Suprapubic skin (tissue), 4 donors: ENCODE measurements at regions not wholly inside any gene's neighbourhood (a gene's known extent, or its start where the extent isn't known, plus 50 kb on each side); places are given as distances from the start of the nearest gene placed in this dataset.

Experiments
- DNase-seq, 2 donors: peaks; one replicate each; pipeline ENCODE4 v3.0.0-alpha.2; 2019; ENCODE audit warnings: low spot score in 2 of 2
- H3K27ac ChIP-seq: fragments of 200-600 bp; sonication (generic); one replicate; pipeline ENCODE4 v1.5.1; 2019
- H3K27me3 ChIP-seq: fragments of 200-600 bp; sonication (generic); one replicate; pipeline ENCODE4 v1.5.1; 2019
- H3K36me3 ChIP-seq: fragments of 200-600 bp; sonication (generic); one replicate; pipeline ENCODE4 v1.5.1; 2019
- H3K4me1 ChIP-seq: fragments of 200-600 bp; sonication (generic); one replicate; pipeline ENCODE4 v1.5.1; 2019
- H3K4me3 ChIP-seq: fragments of 200-600 bp; sonication (generic); one replicate; pipeline ENCODE4 v1.5.1; 2019; ENCODE audit warnings: mild to moderate bottlenecking
- H3K9me3 ChIP-seq: fragments of 200-600 bp; sonication (generic); one replicate; pipeline ENCODE4 v1.5.1; 2019
- CTCF ChIP-seq, 2 donors: fragments of 200-600 bp in 1 of 2; fragments of 450-650 bp in 1 of 2; sonication (generic) in 1 of 2; IDR thresholded peaks; one replicate each; pipeline ENCODE4 v1.5.1; 2016 to 2019; ENCODE audit warnings: antibody characterized with exemption in 2 of 2, mild to moderate bottlenecking in 1 of 2, moderate library complexity in 1 of 2
- EP300 ChIP-seq: sonication (generic); formaldehyde crosslinking; IDR thresholded peaks from one replicate; pipeline ENCODE4 v1.6.1; 2017; ENCODE audit warnings: antibody characterized with exemption
- POLR2A ChIP-seq, 2 donors: fragments of 450-650 bp; IDR thresholded peaks; one replicate each; pipeline ENCODE4 v1.6.1; 2017; ENCODE audit warnings: antibody characterized with exemption in 2 of 2, mild to moderate bottlenecking in 2 of 2, moderate library complexity in 2 of 2
- POLR2AphosphoS5 ChIP-seq, 3 donors: sonication (generic); formaldehyde crosslinking; IDR thresholded peaks; one replicate each; pipeline ENCODE4 v1.6.1; 2017; ENCODE audit warnings: antibody characterized with exemption in 3 of 3
- WGBS: methylation state at CpG from one replicate; pipeline ENCODE4 v1.1.5; 2018; 5-methylcytosine and 5-hydroxymethylcytosine counted together

GRCh38 chr4:117434424-117434823 lies 349.0 kb upstream of the TRAM1L1 start:
- no peaks in the 10 kb centered on the region for H3K4me1 ChIP-seq
- no peaks in the 10 kb centered on the region for H3K27me3 ChIP-seq
- no peak overlapping the region for H3K4me3 ChIP-seq
- 30% methylated on average over 1 of the region's 1 CpG for WGBS
- no peaks in the 10 kb centered on the region for H3K36me3 ChIP-seq
- no peak for DNase-seq
- no peak overlapping the region for H3K27ac ChIP-seq
- H3K9me3 ChIP-seq, result peaks cover 3% of the 10 kb centered on the region
- TF ChIP-seq POLR2A (IDR thresholded peaks at IDR 0.05), result no peak
- no peak for TF ChIP-seq EP300
- no peak for TF ChIP-seq CTCF (IDR thresholded peaks at IDR 0.05)
- no peak for TF ChIP-seq POLR2AphosphoS5 (IDR thresholded peaks at IDR 0.05)

GRCh38 chr4:117447925-117448324 lies 362.5 kb upstream of the TRAM1L1 start:
- no peak for TF ChIP-seq EP300
- TF ChIP-seq POLR2AphosphoS5 (IDR thresholded peaks at IDR 0.05), result no peak
- TF ChIP-seq POLR2A (IDR thresholded peaks at IDR 0.05), result no peak
- TF ChIP-seq CTCF (IDR thresholded peaks at IDR 0.05), result no peak
- no peaks in the 10 kb centered on the region for H3K36me3 ChIP-seq
- no peak for DNase-seq
- H3K4me3 ChIP-seq, result no peak overlapping the region
- H3K9me3 ChIP-seq, result peaks cover 4% of the 10 kb centered on the region
- WGBS, result 93% methylated on average over 2 of the region's 2 CpGs
- no peaks in the 10 kb centered on the region for H3K27me3 ChIP-seq
- no peak overlapping the region for H3K27ac ChIP-seq
- no peaks in the 10 kb centered on the region for H3K4me1 ChIP-seq

GRCh38 chr4:117455088-117455487 lies 369.7 kb upstream of the TRAM1L1 start:
- 16% methylated on average over 1 of the region's 1 CpG for WGBS
- Histone ChIP-seq H3K27me3 (no peaks in the 10 kb centered on the region), H3K4me3 (no peak overlapping the region), H3K36me3 (no peaks in the 10 kb centered on the region), H3K4me1 (no peaks in the 10 kb centered on the region), H3K9me3 (peaks cover 1% of the 10 kb centered on the region), H3K27ac (no peak overlapping the region)
- TF ChIP-seq POLR2AphosphoS5 (IDR thresholded peaks at IDR 0.05), result no peak
- no peak for TF ChIP-seq POLR2A (IDR thresholded peaks at IDR 0.05)
- DNase-seq, result no peak

GRCh38 chr4:117466388-117466787 lies 381.0 kb upstream of the TRAM1L1 start:
- H3K27ac ChIP-seq, result no peak overlapping the region
- no peak for TF ChIP-seq EP300
- TF ChIP-seq CTCF (IDR thresholded peaks at IDR 0.05), result no peak
- no peak for TF ChIP-seq POLR2AphosphoS5 (IDR thresholded peaks at IDR 0.05)
- no peak for TF ChIP-seq POLR2A (IDR thresholded peaks at IDR 0.05)
- WGBS, result 67% methylated on average over 5 of the region's 5 CpGs

GRCh38 chr4:117467404-117467803 lies 382.0 kb upstream of the TRAM1L1 start:
- H3K27me3 ChIP-seq, result no peaks in the 10 kb centered on the region
- WGBS, result 40% methylated on average over 2 of the region's 2 CpGs
- H3K36me3 ChIP-seq, result no peaks in the 10 kb centered on the region
- DNase-seq, result no peak
- H3K9me3 ChIP-seq, result no peaks in the 10 kb centered on the region
- H3K4me1 ChIP-seq, result no peaks in the 10 kb centered on the region
- TF ChIP-seq CTCF (IDR thresholded peaks at IDR 0.05) (no peak), POLR2A (IDR thresholded peaks at IDR 0.05) (no peak)
- no peak overlapping the region for H3K4me3 ChIP-seq
- H3K27ac ChIP-seq, result no peak overlapping the region

More at GRCh38 chr4:117466388-117466787, 381.0 kb upstream of the TRAM1L1 start:
- H3K36me3 ChIP-seq, result no peaks in the 10 kb centered on the region
- no peak for DNase-seq
- no peaks in the 10 kb centered on the region for H3K27me3 ChIP-seq
- H3K9me3 ChIP-seq, result no peaks in the 10 kb centered on the region
- no peaks in the 10 kb centered on the region for H3K4me1 ChIP-seq
- no peak overlapping the region for H3K4me3 ChIP-seq

GRCh38 chr4:117474987-117475386 lies 389.6 kb upstream of the TRAM1L1 start:
- Histone ChIP-seq H3K27ac (no peak overlapping the region), H3K4me1 (no peaks in the 10 kb centered on the region), H3K9me3 (no peaks in the 10 kb centered on the region), H3K36me3 (no peaks in the 10 kb centered on the region), H3K27me3 (no peaks in the 10 kb centered on the region), H3K4me3 (no peak overlapping the region)
- DNase-seq, result no peak
- TF ChIP-seq EP300 (no peak), CTCF (IDR thresholded peaks at IDR 0.05) (no peak), POLR2AphosphoS5 (IDR thresholded peaks at IDR 0.05) (no peak), POLR2A (IDR thresholded peaks at IDR 0.05) (no peak)
